SU-DHL-6 (cell line): ENCODE measurements at regions not wholly inside any gene's neighbourhood (a gene's known extent, or its start where the extent isn't known, plus 50 kb on each side); places are given as distances from the start of the nearest gene placed in this dataset.

Experiments used
- H2AFZ ChIP-seq: fragments of 200-600 bp; sonication (generic); 2 replicates; pipeline ENCODE4 v1.6.1; 2014; ENCODE audit warnings: low read depth, mild to moderate bottlenecking, moderate library complexity, mixed read lengths, antibody characterized with exemption, low read length; ENCODE audit not compliant: severe bottlenecking
- H3F3A ChIP-seq: fragments of 200-600 bp; shearing (Covaris generic); 2 replicates; pipeline ENCODE4 v1.6.0; 2016; ENCODE audit warnings: antibody characterized with exemption, mild to moderate bottlenecking; ENCODE audit not compliant: insufficient read depth
- H3K27ac ChIP-seq: fragments of 200-600 bp; sonication (generic); 2 replicates; pipeline ENCODE4 v1.5.1; 2016; ENCODE audit warnings: low read depth, mild to moderate bottlenecking, low read length, moderate library complexity, mixed read lengths
- H3K27me3 ChIP-seq: fragments of 200-600 bp; sonication (generic), shearing (Covaris generic); 2 replicates; pipeline ENCODE4 v1.6.0; 2014; ENCODE audit warnings: mild to moderate bottlenecking, low read length
- H3K36me3 ChIP-seq: fragments of 200-600 bp; sonication (generic); 2 replicates; pipeline ENCODE4 v1.6.1; 2014; ENCODE audit warnings: mild to moderate bottlenecking, low read length, mixed read lengths
- H3K4me2 ChIP-seq: fragments of 300-600, 200-600 bp; shearing (Covaris generic), sonication (generic); 2 replicates; pipeline ENCODE4 v1.6.0; 2014; ENCODE audit warnings: low read length, low read depth, mild to moderate bottlenecking; ENCODE audit not compliant: poor library complexity, severe bottlenecking
- H3K4me3 ChIP-seq: fragments of 200-600 bp; sonication (generic); 2 replicates; pipeline ENCODE4 v1.5.1; 2014; ENCODE audit warnings: antibody characterized with exemption, low read length, mild to moderate bottlenecking, mixed read lengths; ENCODE audit not compliant: insufficient read depth, poor library complexity, severe bottlenecking
- H3K79me2 ChIP-seq: fragments of 200-600 bp; sonication (generic); 2 replicates; pipeline ENCODE4 v1.6.1; 2014; ENCODE audit warnings: mild to moderate bottlenecking, low read length, moderate library complexity; ENCODE audit not compliant: insufficient read depth
- H3K9ac ChIP-seq: fragments of 200-600 bp; sonication (generic); 2 replicates; pipeline ENCODE4 v1.7.0; 2014; ENCODE audit warnings: mild to moderate bottlenecking, low read length
- H3K9me2 ChIP-seq: fragments of 200-600 bp; sonication (generic); replicated peaks from 2 replicates; pipeline ENCODE4 v1.6.1; 2014; ENCODE audit warnings: low read length; ENCODE audit not compliant: insufficient read depth
- H3K9me3 ChIP-seq: fragments of 200-600 bp; sonication (generic); 2 replicates; pipeline ENCODE4 v1.6.1; 2014; ENCODE audit warnings: low read length, mixed read lengths; ENCODE audit not compliant: insufficient read depth
- H4K20me1 ChIP-seq: fragments of 200-600 bp; sonication (generic); 2 replicates; pipeline ENCODE4 v1.6.1; 2014; ENCODE audit warnings: low read depth, mild to moderate bottlenecking, antibody characterized with exemption, low read length, moderate library complexity, mixed read lengths
- EZH2phosphoT487 ChIP-seq: fragments of 200-600 bp; sonication (generic), shearing (Covaris generic); conservative IDR thresholded peaks from 2 replicates; pipeline ENCODE4 v1.6.1; 2018; ENCODE audit warnings: mild to moderate bottlenecking, antibody characterized with exemption, low read length, moderate library complexity, mixed read lengths
- TF ChIP-seq, protein P1 (sequence below): fragments of 200-600 bp; sonication (generic); IDR thresholded peaks from one replicate; pipeline ENCODE4 v1.5.1; 2017; ENCODE audit warnings: antibody characterized with exemption, mild to moderate bottlenecking, low read length, moderate library complexity; ENCODE audit not compliant: insufficient read depth, poor library complexity, severe bottlenecking

DNA sequence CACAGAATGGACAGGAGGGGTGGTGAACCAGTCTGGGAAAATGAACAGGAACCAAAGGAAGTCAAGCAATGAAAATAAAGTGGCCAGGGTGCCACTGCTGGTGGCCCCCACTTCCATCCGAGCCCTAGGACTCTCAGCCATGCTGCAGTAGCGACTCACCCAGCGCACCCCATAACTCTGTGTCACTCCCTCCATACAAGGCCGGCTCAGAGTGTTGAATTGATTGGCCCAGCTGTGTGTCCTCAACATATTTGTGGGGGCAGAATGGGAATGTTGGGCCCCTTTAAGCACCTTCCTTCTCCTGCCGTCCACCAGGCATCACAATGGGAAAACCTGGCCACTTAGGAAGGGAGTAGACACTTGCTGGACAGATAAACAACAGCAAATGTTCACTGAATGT lies 169.0 kb upstream of the SDK2 start:
- Histone ChIP-seq H3F3A (no peaks in the 10 kb centered on the region), H3K36me3 (no peaks in the 10 kb centered on the region), H3K79me2 (no peaks in the 10 kb centered on the region), H3K9me3 (no peaks in the 10 kb centered on the region), H2AFZ (no peak overlapping the region), H3K4me3 (no peak overlapping the region), H3K27me3 (no peaks in the 10 kb centered on the region), H4K20me1 (no peaks in the 10 kb centered on the region), H3K27ac (no peak overlapping the region), H3K4me2 (no peak overlapping the region), H3K9ac (no peak overlapping the region), H3K9me2 (no peaks in the 10 kb centered on the region)
- TF ChIP-seq EZH2phosphoT487, result no peak
- TF ChIP-seq, protein P1, sequence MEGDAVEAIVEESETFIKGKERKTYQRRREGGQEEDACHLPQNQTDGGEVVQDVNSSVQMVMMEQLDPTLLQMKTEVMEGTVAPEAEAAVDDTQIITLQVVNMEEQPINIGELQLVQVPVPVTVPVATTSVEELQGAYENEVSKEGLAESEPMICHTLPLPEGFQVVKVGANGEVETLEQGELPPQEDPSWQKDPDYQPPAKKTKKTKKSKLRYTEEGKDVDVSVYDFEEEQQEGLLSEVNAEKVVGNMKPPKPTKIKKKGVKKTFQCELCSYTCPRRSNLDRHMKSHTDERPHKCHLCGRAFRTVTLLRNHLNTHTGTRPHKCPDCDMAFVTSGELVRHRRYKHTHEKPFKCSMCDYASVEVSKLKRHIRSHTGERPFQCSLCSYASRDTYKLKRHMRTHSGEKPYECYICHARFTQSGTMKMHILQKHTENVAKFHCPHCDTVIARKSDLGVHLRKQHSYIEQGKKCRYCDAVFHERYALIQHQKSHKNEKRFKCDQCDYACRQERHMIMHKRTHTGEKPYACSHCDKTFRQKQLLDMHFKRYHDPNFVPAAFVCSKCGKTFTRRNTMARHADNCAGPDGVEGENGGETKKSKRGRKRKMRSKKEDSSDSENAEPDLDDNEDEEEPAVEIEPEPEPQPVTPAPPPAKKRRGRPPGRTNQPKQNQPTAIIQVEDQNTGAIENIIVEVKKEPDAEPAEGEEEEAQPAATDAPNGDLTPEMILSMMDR, result no peak

DNA sequence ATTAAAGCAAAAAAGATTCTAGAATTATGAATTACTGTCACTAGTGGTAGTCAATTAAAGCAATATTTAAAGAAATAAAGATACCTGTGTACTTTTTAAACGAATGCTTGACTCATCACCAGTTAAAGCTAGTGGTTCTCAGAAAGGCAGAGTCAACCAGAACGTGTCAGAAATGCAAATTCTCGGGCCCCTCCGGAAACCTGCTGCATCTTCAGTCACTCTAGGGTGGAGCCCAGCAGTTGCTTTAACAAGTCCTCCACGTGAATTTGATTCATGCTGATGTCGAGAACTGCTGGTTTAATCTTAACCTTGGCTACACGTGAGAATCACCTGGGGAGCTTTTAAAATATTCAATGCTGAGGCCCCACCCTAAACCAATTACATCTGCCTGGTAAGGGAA lies 169.8 kb upstream of the SDK2 start:
- H3K9me3 ChIP-seq, result no peaks in the 10 kb centered on the region
- H4K20me1 ChIP-seq, result no peaks in the 10 kb centered on the region
- H3K79me2 ChIP-seq, result no peaks in the 10 kb centered on the region
- no peak overlapping the region for H3K27ac ChIP-seq
- H2AFZ ChIP-seq, result no peak overlapping the region
- H3K4me2 ChIP-seq, result no peak overlapping the region
- H3K9ac ChIP-seq, result no peak overlapping the region
- no peak for TF ChIP-seq EZH2phosphoT487
- TF ChIP-seq, protein P1, result no peak
- H3K4me3 ChIP-seq, result no peak overlapping the region
- H3K27me3 ChIP-seq, result no peaks in the 10 kb centered on the region
- H3K36me3 ChIP-seq, result no peaks in the 10 kb centered on the region
- no peaks in the 10 kb centered on the region for H3F3A ChIP-seq
- H3K9me2 ChIP-seq, result no peaks in the 10 kb centered on the region

DNA sequence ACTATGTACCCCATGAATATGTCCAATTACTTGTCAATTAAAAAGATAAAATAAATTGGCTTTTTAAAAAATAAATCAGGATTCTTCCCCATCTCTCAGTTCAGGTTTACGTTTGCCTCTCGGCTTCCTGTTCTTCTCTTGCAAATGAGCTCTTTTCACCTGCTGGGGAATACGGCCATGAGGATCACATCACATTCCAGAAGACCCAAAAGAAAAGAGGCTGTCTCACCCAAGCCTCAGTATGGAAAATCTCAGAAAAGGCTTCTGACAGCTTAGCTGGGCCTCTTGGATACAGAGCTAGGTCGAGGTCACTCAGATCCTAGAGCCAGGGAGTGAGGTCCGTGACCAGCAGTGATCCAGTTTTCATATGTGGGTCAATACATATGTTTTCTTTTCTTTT lies 171.2 kb upstream of the SDK2 start:
- no peaks in the 10 kb centered on the region for H3K27me3 ChIP-seq
- no peak overlapping the region for H3K4me3 ChIP-seq
- no peaks in the 10 kb centered on the region for H3K9me3 ChIP-seq
- no peaks in the 10 kb centered on the region for H3K79me2 ChIP-seq
- no peak overlapping the region for H3K27ac ChIP-seq
- no peak overlapping the region for H3K9ac ChIP-seq
- no peaks in the 10 kb centered on the region for H4K20me1 ChIP-seq
- H3K36me3 ChIP-seq, result no peaks in the 10 kb centered on the region
- H3F3A ChIP-seq, result no peaks in the 10 kb centered on the region
- no peaks in the 10 kb centered on the region for H3K9me2 ChIP-seq
- H2AFZ ChIP-seq, result no peak overlapping the region
- TF ChIP-seq, protein P1, result no peak
- TF ChIP-seq EZH2phosphoT487, result no peak
- no peak overlapping the region for H3K4me2 ChIP-seq
